H1 (cell line): ENCODE measurements at regions not wholly inside any gene's neighbourhood (a gene's known extent, or its start where the extent isn't known, plus 50 kb on each side); places are given as distances from the start of the nearest gene placed in this dataset.

Experiments
- ASH2L ChIP-seq: fragments of 200-600, 300-600 bp; sonication (generic); IDR thresholded peaks from one replicate; pipeline ENCODE4 v1.7.1; 2017; ENCODE audit warnings: low read length
- POLR2A ChIP-seq, 2 experiments: IDR thresholded peaks; 1 replicate in 1 of 2; 2 replicates in 1 of 2; pipeline ENCODE4 v1.6.1; 2011; ENCODE audit warnings: low read depth in 2 of 2, low read length in 2 of 2, mild to moderate bottlenecking in 2 of 2; ENCODE audit errors: control extremely low read depth in 1 of 2
- SIN3A ChIP-seq, 2 experiments: IDR thresholded peaks in 1 of 2; conservative IDR thresholded peaks in 1 of 2; 2 replicates each; pipeline ENCODE4 v1.6.1; 2011 to 2012; ENCODE audit warnings: low read length in 2 of 2, improper control_type of control experiment in 1 of 2, low read depth in 1 of 2, mild to moderate bottlenecking in 1 of 2
- SIX5 ChIP-seq: IDR thresholded peaks from 2 replicates; pipeline ENCODE4 v1.6.1; 2011; ENCODE audit warnings: mild to moderate bottlenecking, low read depth, low read length
- SRF ChIP-seq: IDR thresholded peaks from 2 replicates; pipeline ENCODE4 v1.6.1; 2011; ENCODE audit warnings: mild to moderate bottlenecking, low read depth, low read length, moderate library complexity
- TBP ChIP-seq: IDR thresholded peaks from 2 replicates; pipeline ENCODE4 v1.6.1; 2011; ENCODE audit warnings: low read depth, low read length, improper control_type of control experiment
- TF ChIP-seq, protein P1 (sequence below), 3 experiments: IDR thresholded peaks; 1 replicate in 2 of 3; 2 replicates in 1 of 3; pipeline versions ENCODE4 v1.5.1 to v1.6.1; 2011; ENCODE audit warnings: low read length in 3 of 3, mild to moderate bottlenecking in 3 of 3, inconsistent platforms in 2 of 3, low read depth in 1 of 3, moderate library complexity in 1 of 3; ENCODE audit not compliant: insufficient read depth in 1 of 3; ENCODE audit errors: control extremely low read depth in 1 of 3

- no peak for TF ChIP-seq SRF
- TF ChIP-seq ASH2L, result no peak
- TF ChIP-seq, protein P1, sequence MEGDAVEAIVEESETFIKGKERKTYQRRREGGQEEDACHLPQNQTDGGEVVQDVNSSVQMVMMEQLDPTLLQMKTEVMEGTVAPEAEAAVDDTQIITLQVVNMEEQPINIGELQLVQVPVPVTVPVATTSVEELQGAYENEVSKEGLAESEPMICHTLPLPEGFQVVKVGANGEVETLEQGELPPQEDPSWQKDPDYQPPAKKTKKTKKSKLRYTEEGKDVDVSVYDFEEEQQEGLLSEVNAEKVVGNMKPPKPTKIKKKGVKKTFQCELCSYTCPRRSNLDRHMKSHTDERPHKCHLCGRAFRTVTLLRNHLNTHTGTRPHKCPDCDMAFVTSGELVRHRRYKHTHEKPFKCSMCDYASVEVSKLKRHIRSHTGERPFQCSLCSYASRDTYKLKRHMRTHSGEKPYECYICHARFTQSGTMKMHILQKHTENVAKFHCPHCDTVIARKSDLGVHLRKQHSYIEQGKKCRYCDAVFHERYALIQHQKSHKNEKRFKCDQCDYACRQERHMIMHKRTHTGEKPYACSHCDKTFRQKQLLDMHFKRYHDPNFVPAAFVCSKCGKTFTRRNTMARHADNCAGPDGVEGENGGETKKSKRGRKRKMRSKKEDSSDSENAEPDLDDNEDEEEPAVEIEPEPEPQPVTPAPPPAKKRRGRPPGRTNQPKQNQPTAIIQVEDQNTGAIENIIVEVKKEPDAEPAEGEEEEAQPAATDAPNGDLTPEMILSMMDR (IDR thresholded peaks at IDR 0.05; ENCODE audit: control extremely low read depth in 1 of 3, insufficient read depth in 1 of 3, low read depth in 1 of 3, low read length in 3 of 3), result no peak
- TF ChIP-seq SIN3A (conservative IDR thresholded peaks at IDR 0.05 in 1 of 2, IDR thresholded peaks at IDR 0.05 in 1 of 2; ENCODE audit: low read depth in 1 of 2, low read length in 2 of 2), result no peak
- TF ChIP-seq TBP, result no peak
- TF ChIP-seq POLR2A (IDR thresholded peaks at IDR 0.05; ENCODE audit: control extremely low read depth in 1 of 2, low read depth in 2 of 2, low read length in 2 of 2), result no peak
- TF ChIP-seq SIX5, result no peak
These were observed 60.6 kb upstream of the CD34 start (continued) for GRCh38 chr1:207971331-207972219.
